Adrenal gland (tissue), 5 donors: ENCODE measurements at regions not wholly inside any gene's neighbourhood (a gene's known extent, or its start where the extent isn't known, plus 50 kb on each side); places are given as distances from the start of the nearest gene placed in this dataset.

Source experiments
- CTCF ChIP-seq, 6 experiments: fragments of 450-650 bp in 4 of 6; fragments of 200-600 bp in 2 of 6; sonication (generic) in 1 of 6; IDR thresholded peaks; 1 replicate in 5 of 6; 2 replicates in 1 of 6; pipeline versions ENCODE4 v1.5.1 to v1.8.0; 2016 to 2021; ENCODE audit warnings: antibody characterized with exemption in 6 of 6, mild to moderate bottlenecking in 2 of 6, moderate library complexity in 1 of 6
- POLR2A ChIP-seq, 2 donors: fragments of 450-650 bp; IDR thresholded peaks; one replicate each; pipeline ENCODE4 v1.6.1; 2017; ENCODE audit warnings: antibody characterized with exemption in 2 of 2, mild to moderate bottlenecking in 2 of 2, moderate library complexity in 1 of 2
- donor health status: DM: no; HTN: no; CAD: no.

- TF ChIP-seq POLR2A (IDR thresholded peaks at IDR 0.05) (no peak), CTCF (IDR thresholded peaks at IDR 0.05) (no peak)
These were observed 315.5 kb upstream of the GK2 start for GRCh38 chr4:79723507-79723906.
